Caco-2 (cell line): ENCODE measurements at regions not wholly inside any gene's neighbourhood (a gene's known extent, or its start where the extent isn't known, plus 50 kb on each side); places are given as distances from the start of the nearest gene placed in this dataset.

Source experiments
- BruUV-seq: library from RNA; stranded (reverse); fragments of 400-500 nt; replicated peaks from 2 replicates; lab custom pipeline; 2021; lab: Mats Ljungman, UMichigan
- CTCF ChIA-PET: fragments of 300-600 bp; sonication (Branson Sonifier 250); formaldehyde crosslinking; loops from one replicate; lab custom pipeline; 2022; ENCODE audit warnings: antibody characterized with exemption; lab: Charles Lee
- POLR2A ChIA-PET: fragments of 300-600 bp; sonication (Branson Sonifier 250); formaldehyde crosslinking; loops from one replicate; lab custom pipeline; 2022; ENCODE audit warnings: antibody characterized with exemption; lab: Charles Lee
- DNase-seq, 2 experiments: peaks; one replicate each; pipeline versions ENCODE4 v3.0.0 to v3.0.0-alpha.2; 2020 to 2022
- H3K27me3 ChIP-seq: replicated peaks from 2 replicates; pipeline ENCODE4 v1.6.0; 2011; ENCODE audit warnings: low read length; ENCODE audit not compliant: control insufficient read depth, insufficient read depth
- H3K36me3 ChIP-seq: 2 replicates; pipeline ENCODE4 v1.5.1; 2011; ENCODE audit warnings: low read length; ENCODE audit not compliant: control insufficient read depth, insufficient read depth
- H3K4me1 ChIP-seq: fragments of 250-450 bp; sonication (Bioruptor Pico); 2 replicates; pipeline ENCODE4 v1.5.1; 2020; ENCODE audit warnings: mild to moderate bottlenecking
- H3K4me3 ChIP-seq: 2 replicates; pipeline ENCODE4 v1.5.1; 2011; ENCODE audit warnings: low read depth, mild to moderate bottlenecking, control low read depth, low read length
- H3K9me3 ChIP-seq: fragments of 250-450 bp; sonication (Bioruptor Pico); 2 replicates; pipeline ENCODE4 v1.5.1; 2020; ENCODE audit warnings: mild to moderate bottlenecking, moderate library complexity
- H3K27ac Mint-ChIP-seq: one replicate; pipeline ENCODE4 v1.8.0; 2022; ENCODE audit warnings: mixed read lengths; ENCODE audit not compliant: unreplicated experiment
- H3K27me3 Mint-ChIP-seq: one replicate; pipeline ENCODE4 v1.8.0; 2022; ENCODE audit warnings: mixed read lengths; ENCODE audit not compliant: insufficient read depth, unreplicated experiment
- H3K36me3 Mint-ChIP-seq: one replicate; pipeline ENCODE4 v1.8.0; 2022; ENCODE audit warnings: mild to moderate bottlenecking, mixed read lengths; ENCODE audit not compliant: insufficient read depth, unreplicated experiment
- H3K4me1 Mint-ChIP-seq: one replicate; pipeline ENCODE4 v1.8.0; 2022; ENCODE audit warnings: low read depth, mixed read lengths; ENCODE audit not compliant: unreplicated experiment
- H3K4me3 Mint-ChIP-seq: one replicate; pipeline ENCODE4 v1.8.0; 2022; ENCODE audit warnings: mild to moderate bottlenecking, moderate library complexity, mixed read lengths; ENCODE audit not compliant: unreplicated experiment
- H3K9me3 Mint-ChIP-seq: one replicate; pipeline ENCODE4 v1.8.0; 2022; ENCODE audit warnings: mixed read lengths; ENCODE audit not compliant: unreplicated experiment
- intact Hi-C: fragments of 100-400 bp; cut with micrococcal nuclease; formaldehyde crosslinking; loops from one replicate; pipeline ENCODE4 v1.10.0; 2022; ENCODE audit not compliant: unreplicated experiment
- TF ChIP-seq, protein P1 (sequence below), 2 experiments: fragments of 200-600 bp in 1 of 2; IDR thresholded peaks; 1 replicate in 1 of 2; 2 replicates in 1 of 2; pipeline versions ENCODE4 v1.5.1 to v1.8.0; 2011 to 2022; ENCODE audit warnings: antibody characterized with exemption in 1 of 2, control low read depth in 1 of 2, inconsistent platforms in 1 of 2, low read depth in 1 of 2, low read length in 1 of 2, mild to moderate bottlenecking in 1 of 2, moderate library complexity in 1 of 2; ENCODE audit not compliant: insufficient read depth in 1 of 2, severe bottlenecking in 1 of 2, unreplicated experiment in 1 of 2

- POLR2A ChIA-PET, result no interaction called here
- DNase-seq, result no peak
- Histone ChIP-seq H3K27me3 (no peaks in the 10 kb centered on the region), H3K4me3 (no peak overlapping the region), H3K9me3 (no peaks in the 10 kb centered on the region), H3K36me3 (no peaks in the 10 kb centered on the region), H3K4me1 (no peaks in the 10 kb centered on the region)
- no peaks in the 10 kb centered on the region for H3K9me3 Mint-ChIP-seq
- H3K4me3 Mint-ChIP-seq, result no peak overlapping the region
- peaks cover 3% of the 10 kb centered on the region for H3K27me3 Mint-ChIP-seq
- no peak overlapping the region for H3K27ac Mint-ChIP-seq
- H3K4me1 Mint-ChIP-seq, result no peaks in the 10 kb centered on the region
- no peaks in the 10 kb centered on the region for H3K36me3 Mint-ChIP-seq
- TF ChIP-seq, protein P1, sequence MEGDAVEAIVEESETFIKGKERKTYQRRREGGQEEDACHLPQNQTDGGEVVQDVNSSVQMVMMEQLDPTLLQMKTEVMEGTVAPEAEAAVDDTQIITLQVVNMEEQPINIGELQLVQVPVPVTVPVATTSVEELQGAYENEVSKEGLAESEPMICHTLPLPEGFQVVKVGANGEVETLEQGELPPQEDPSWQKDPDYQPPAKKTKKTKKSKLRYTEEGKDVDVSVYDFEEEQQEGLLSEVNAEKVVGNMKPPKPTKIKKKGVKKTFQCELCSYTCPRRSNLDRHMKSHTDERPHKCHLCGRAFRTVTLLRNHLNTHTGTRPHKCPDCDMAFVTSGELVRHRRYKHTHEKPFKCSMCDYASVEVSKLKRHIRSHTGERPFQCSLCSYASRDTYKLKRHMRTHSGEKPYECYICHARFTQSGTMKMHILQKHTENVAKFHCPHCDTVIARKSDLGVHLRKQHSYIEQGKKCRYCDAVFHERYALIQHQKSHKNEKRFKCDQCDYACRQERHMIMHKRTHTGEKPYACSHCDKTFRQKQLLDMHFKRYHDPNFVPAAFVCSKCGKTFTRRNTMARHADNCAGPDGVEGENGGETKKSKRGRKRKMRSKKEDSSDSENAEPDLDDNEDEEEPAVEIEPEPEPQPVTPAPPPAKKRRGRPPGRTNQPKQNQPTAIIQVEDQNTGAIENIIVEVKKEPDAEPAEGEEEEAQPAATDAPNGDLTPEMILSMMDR (IDR thresholded peaks at IDR 0.05; ENCODE audit: insufficient read depth in 1 of 2, low read depth in 1 of 2, low read length in 1 of 2, severe bottlenecking in 1 of 2, unreplicated experiment in 1 of 2), result no peak
- BruUV-seq, result no TSS peak
- intact Hi-C loops, result no loop called here
- CTCF ChIA-PET, result no interaction called here
Measured at GRCh38 chr2:17386771-17387170, 131.5 kb downstream of the RAD51AP2 start.

DNA sequence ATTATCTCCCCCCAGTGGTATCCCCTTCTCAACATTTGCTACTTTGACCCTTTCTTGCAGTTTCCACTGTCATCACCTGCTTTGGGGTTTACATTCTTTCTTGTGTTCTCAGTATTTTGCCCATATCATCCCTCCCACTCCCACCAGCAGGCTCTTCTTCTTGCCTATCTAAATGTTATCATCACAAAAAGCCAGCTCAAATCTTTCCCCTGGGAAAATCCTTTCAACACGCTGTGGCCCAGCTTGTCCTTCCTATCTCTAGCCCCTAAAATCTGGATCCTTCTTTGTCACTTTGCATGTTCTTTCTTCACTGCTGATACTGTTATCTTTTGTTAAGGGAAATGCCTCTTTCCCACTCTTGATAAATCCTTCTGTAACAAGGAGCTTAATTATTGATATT is 138.2 kb downstream of the RAD51AP2 start:
- Histone ChIP-seq H3K9me3 (no peaks in the 10 kb centered on the region), H3K4me1 (no peaks in the 10 kb centered on the region), H3K27me3 (no peaks in the 10 kb centered on the region), H3K36me3 (no peaks in the 10 kb centered on the region), H3K4me3 (no peak overlapping the region)
- Mint-ChIP-seq H3K4me3 (no peak overlapping the region), H3K27me3 (peaks cover 9% of the 10 kb centered on the region), H3K27ac (no peak overlapping the region), H3K9me3 (no peaks in the 10 kb centered on the region), H3K36me3 (no peaks in the 10 kb centered on the region), H3K4me1 (no peaks in the 10 kb centered on the region)
- TF ChIP-seq, protein P1 (IDR thresholded peaks at IDR 0.05; ENCODE audit: insufficient read depth in 1 of 2, low read depth in 1 of 2, low read length in 1 of 2, severe bottlenecking in 1 of 2, unreplicated experiment in 1 of 2), result no peak
- ChIA-PET CTCF (no interaction called here), POLR2A (no interaction called here)
- BruUV-seq, result no TSS peak
- no peak for DNase-seq
- intact Hi-C loops, result no loop called here

DNA sequence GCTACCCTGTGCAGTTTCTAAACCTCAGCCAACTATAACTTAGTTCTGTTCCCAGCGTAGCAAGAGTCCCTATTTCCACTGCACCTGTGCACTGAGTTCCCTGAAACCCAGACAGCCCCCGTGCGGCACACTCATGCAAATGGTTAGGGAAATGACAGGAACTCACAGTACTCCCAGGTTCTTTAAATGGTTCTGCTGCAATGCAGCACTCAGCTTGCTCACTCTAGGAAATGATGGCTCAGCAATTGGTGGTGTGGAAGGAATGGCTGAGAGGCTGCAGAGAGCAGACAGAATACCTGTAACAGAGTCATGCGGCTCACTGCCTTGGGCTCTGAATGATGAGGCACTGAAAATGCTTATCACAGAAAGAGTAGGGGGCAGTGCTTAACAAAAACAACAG is 143.0 kb downstream of the RAD51AP2 start:
- peaks cover 9% of the 10 kb centered on the region for H3K9me3 Mint-ChIP-seq
- H3K9me3 ChIP-seq, result no peaks in the 10 kb centered on the region
- peaks cover 8% of the 10 kb centered on the region for H3K27me3 Mint-ChIP-seq
- intact Hi-C loops, result loop anchor here (10.0 kb wide), 1 partner anchor 200 kb away; no protein-coding TSS in a partner anchor
- H3K36me3 ChIP-seq, result no peaks in the 10 kb centered on the region
- CTCF ChIA-PET, result no interaction called here
- TF ChIP-seq, protein P1 (IDR thresholded peaks at IDR 0.05; ENCODE audit: insufficient read depth in 1 of 2, low read depth in 1 of 2, low read length in 1 of 2, severe bottlenecking in 1 of 2, unreplicated experiment in 1 of 2), result no peak
- no peak overlapping the region for H3K4me3 Mint-ChIP-seq
- BruUV-seq, result no TSS peak
- no peaks in the 10 kb centered on the region for H3K4me1 ChIP-seq
- H3K27me3 ChIP-seq, result no peaks in the 10 kb centered on the region
- POLR2A ChIA-PET, result no interaction called here
- no peaks in the 10 kb centered on the region for H3K36me3 Mint-ChIP-seq
- H3K27ac Mint-ChIP-seq, result no peak overlapping the region
- no peak overlapping the region for H3K4me3 ChIP-seq
- DNase-seq, result no peak
- no peaks in the 10 kb centered on the region for H3K4me1 Mint-ChIP-seq
